ENCODE measurements at regions not wholly inside any gene's neighbourhood (a gene's known extent, or its start where the extent isn't known, plus 50 kb on each side); places are given as distances from the start of the nearest gene placed in this dataset.

- H3K4me1 Mint-ChIP-seq = no peaks in the 10 kb centered on the region
- peaks cover 14% of the 10 kb centered on the region for H3K9me3 Mint-ChIP-seq
- no peak overlapping the region for H3K4me3 Mint-ChIP-seq
- TF ChIP-seq, protein P1, sequence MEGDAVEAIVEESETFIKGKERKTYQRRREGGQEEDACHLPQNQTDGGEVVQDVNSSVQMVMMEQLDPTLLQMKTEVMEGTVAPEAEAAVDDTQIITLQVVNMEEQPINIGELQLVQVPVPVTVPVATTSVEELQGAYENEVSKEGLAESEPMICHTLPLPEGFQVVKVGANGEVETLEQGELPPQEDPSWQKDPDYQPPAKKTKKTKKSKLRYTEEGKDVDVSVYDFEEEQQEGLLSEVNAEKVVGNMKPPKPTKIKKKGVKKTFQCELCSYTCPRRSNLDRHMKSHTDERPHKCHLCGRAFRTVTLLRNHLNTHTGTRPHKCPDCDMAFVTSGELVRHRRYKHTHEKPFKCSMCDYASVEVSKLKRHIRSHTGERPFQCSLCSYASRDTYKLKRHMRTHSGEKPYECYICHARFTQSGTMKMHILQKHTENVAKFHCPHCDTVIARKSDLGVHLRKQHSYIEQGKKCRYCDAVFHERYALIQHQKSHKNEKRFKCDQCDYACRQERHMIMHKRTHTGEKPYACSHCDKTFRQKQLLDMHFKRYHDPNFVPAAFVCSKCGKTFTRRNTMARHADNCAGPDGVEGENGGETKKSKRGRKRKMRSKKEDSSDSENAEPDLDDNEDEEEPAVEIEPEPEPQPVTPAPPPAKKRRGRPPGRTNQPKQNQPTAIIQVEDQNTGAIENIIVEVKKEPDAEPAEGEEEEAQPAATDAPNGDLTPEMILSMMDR (IDR thresholded peaks at IDR 0.05; ENCODE audit: unreplicated experiment in 3 of 3) = no peak
- H3K27ac Mint-ChIP-seq = no peak overlapping the region
- peaks cover 10% of the 10 kb centered on the region for H3K27me3 Mint-ChIP-seq (ENCODE audit: low read depth)
- H3K36me3 Mint-ChIP-seq (ENCODE audit: low read depth) = no peaks in the 10 kb centered on the region
Measured at GRCh38 chr3:75059120-75059519, 444.7 kb upstream of the CNTN3 start.

GRCh38 chr3:75061806-75062205, 447.3 kb upstream of the CNTN3 start:
- H3K27ac Mint-ChIP-seq = no peak overlapping the region
- no peak overlapping the region for H3K4me3 Mint-ChIP-seq
- no peaks in the 10 kb centered on the region for H3K4me1 Mint-ChIP-seq
- peaks cover 28% of the 10 kb centered on the region for H3K9me3 Mint-ChIP-seq
- TF ChIP-seq, protein P1 (IDR thresholded peaks at IDR 0.05; ENCODE audit: unreplicated experiment in 3 of 3) = no peak
- no peaks in the 10 kb centered on the region for H3K36me3 Mint-ChIP-seq (ENCODE audit: low read depth)
- H3K27me3 Mint-ChIP-seq (ENCODE audit: low read depth) = peaks cover 3% of the 10 kb centered on the region

GRCh38 chr3:75075158-75075557, 460.7 kb upstream of the CNTN3 start:
- no peak overlapping the region for H3K4me3 Mint-ChIP-seq
- H3K27ac Mint-ChIP-seq = no peak overlapping the region
- no peaks in the 10 kb centered on the region for H3K27me3 Mint-ChIP-seq (ENCODE audit: low read depth)
- H3K36me3 Mint-ChIP-seq (ENCODE audit: low read depth) = no peaks in the 10 kb centered on the region
- TF ChIP-seq, protein P1 (IDR thresholded peaks at IDR 0.05; ENCODE audit: unreplicated experiment in 3 of 3) = no peak
- H3K4me1 Mint-ChIP-seq = no peaks in the 10 kb centered on the region
- H3K9me3 Mint-ChIP-seq = peaks cover 7% of the 10 kb centered on the region

DNA sequence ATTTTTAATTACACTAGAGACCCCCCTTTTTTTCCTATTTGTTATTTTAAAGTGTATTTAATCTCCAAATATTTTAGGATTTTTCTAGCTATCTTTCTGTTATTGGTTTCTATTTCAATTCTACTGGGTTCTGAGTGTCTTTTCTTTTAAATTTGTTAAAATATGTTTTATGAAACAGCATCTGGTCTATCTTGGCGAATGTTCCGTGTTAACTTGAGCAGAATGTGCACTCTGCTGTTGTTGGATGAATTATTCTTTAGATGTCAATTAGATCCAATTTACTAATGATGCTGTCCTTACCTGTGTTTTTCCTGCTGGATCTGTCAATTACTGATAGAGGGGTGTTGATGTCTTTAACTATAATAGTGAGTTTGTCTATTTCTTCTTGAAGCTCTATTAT, 462.0 kb upstream of the CNTN3 start:
- Mint-ChIP-seq H3K4me3 (no peak overlapping the region), H3K36me3 (ENCODE audit: low read depth) (no peaks in the 10 kb centered on the region), H3K27me3 (ENCODE audit: low read depth) (no peaks in the 10 kb centered on the region), H3K4me1 (no peaks in the 10 kb centered on the region), H3K27ac (no peak overlapping the region), H3K9me3 (peaks cover 6% of the 10 kb centered on the region)
- TF ChIP-seq, protein P1 (IDR thresholded peaks at IDR 0.05; ENCODE audit: unreplicated experiment in 3 of 3) = no peak

GRCh38 chr3:75078290-75078689, 463.8 kb upstream of the CNTN3 start:
- TF ChIP-seq, protein P1 (IDR thresholded peaks at IDR 0.05; ENCODE audit: unreplicated experiment in 3 of 3) = no peak

GRCh38 chr3:75082845-75083244, 468.4 kb upstream of the CNTN3 start:
- Mint-ChIP-seq H3K4me3 (no peak overlapping the region), H3K27me3 (ENCODE audit: low read depth) (peaks cover 4% of the 10 kb centered on the region), H3K27ac (no peak overlapping the region), H3K36me3 (ENCODE audit: low read depth) (no peaks in the 10 kb centered on the region), H3K9me3 (peaks cover 2% of the 10 kb centered on the region), H3K4me1 (no peaks in the 10 kb centered on the region)
- TF ChIP-seq, protein P1 (IDR thresholded peaks at IDR 0.05; ENCODE audit: unreplicated experiment in 3 of 3) = no peak

More at GRCh38 chr3:75078290-75078689, 463.8 kb upstream of the CNTN3 start:
- peaks cover 6% of the 10 kb centered on the region for H3K9me3 Mint-ChIP-seq
- no peak overlapping the region for H3K4me3 Mint-ChIP-seq
- H3K36me3 Mint-ChIP-seq (ENCODE audit: low read depth) = no peaks in the 10 kb centered on the region
- no peaks in the 10 kb centered on the region for H3K4me1 Mint-ChIP-seq
- peaks cover under 1% of the 10 kb centered on the region for H3K27me3 Mint-ChIP-seq (ENCODE audit: low read depth)
- H3K27ac Mint-ChIP-seq = no peak overlapping the region
